ENCODE measurements at regions not wholly inside any gene's neighbourhood (a gene's known extent, or its start where the extent isn't known, plus 50 kb on each side); places are given as distances from the start of the nearest gene placed in this dataset.

- DNase-seq (ENCODE audit: low spot score): no peak
These were observed 552.1 kb downstream of the DCDC2C start for GRCh38 chr2:4255491-4255890.

DNA sequence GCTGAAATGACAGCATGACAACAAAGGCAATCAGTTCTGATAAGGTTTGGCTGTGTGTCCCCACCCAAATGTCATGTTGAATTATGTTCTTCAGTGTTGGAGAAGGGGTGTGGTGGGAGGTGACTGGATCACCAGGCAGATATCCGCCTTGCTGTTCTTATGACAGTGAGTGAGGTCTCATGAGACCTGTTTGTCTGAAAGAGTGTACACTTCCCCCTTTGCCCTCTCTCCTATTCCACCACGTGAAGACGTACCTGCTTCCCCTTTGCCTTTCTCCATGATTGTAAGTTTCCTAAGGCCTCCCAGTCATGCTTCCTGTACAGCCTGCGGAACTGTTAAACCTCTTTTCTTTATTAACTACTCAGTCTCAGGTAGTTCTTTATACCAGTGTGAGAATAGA lies 553.0 kb downstream of the DCDC2C start:
- no peak for DNase-seq (ENCODE audit: low spot score)

- no peak for DNase-seq (ENCODE audit: low spot score)
These were observed 555.2 kb downstream of the DCDC2C start for GRCh38 chr2:4258563-4258962.

GRCh38 chr2:4265936-4266335 lies 562.6 kb downstream of the DCDC2C start:
- DNase-seq (ENCODE audit: low spot score): no peak

GRCh38 chr2:4269885-4270284 lies 566.5 kb downstream of the DCDC2C start:
- DNase-seq (ENCODE audit: low spot score): no peak

GRCh38 chr2:4272261-4272858 lies 569.0 kb downstream of the DCDC2C start:
- DNase-seq (ENCODE audit: low spot score): no peak

DNA sequence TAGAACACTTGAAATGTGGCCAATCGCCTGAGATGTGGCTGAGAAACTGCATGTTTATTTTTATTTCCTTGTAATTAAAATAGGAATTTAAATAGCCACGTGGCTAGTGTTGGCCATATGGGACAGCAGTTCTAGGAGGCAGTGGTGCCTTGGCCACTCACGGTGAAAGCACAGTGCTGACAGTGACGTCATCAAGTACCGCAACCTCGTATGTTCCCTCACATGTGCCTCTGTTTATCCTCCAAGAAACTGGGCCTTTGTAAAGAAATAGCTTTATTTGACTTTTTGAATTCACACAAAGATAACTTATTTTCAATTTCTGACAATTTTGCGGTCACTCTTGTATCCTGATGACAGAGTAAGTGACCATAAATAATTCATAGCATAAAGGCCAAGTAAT lies 575.0 kb downstream of the DCDC2C start:
- DNase-seq (ENCODE audit: low spot score): no peak

GRCh38 chr2:4279431-4279830 lies 576.1 kb downstream of the DCDC2C start:
- no peak for DNase-seq (ENCODE audit: low spot score)

DNA sequence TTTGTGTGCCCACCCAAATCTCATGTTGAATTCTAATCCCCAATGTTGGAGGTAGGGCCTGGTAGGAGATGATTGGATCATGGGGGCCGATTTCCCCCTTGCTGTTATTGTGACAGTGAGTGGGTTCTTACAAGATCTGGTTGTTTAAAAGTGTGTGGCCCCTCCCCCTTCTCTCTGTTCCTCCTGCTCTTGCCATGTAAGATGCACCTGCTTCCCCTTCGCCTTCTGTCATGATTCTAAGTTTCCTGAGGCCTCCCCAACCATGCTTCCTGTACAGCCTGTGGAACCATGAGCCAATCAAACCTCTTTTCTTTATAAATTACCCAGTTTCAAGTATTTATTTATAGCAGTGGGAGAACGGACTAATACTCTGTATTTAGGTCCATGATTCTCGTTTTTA lies 588.1 kb downstream of the DCDC2C start:
- no peak for DNase-seq (ENCODE audit: low spot score)

DNA sequence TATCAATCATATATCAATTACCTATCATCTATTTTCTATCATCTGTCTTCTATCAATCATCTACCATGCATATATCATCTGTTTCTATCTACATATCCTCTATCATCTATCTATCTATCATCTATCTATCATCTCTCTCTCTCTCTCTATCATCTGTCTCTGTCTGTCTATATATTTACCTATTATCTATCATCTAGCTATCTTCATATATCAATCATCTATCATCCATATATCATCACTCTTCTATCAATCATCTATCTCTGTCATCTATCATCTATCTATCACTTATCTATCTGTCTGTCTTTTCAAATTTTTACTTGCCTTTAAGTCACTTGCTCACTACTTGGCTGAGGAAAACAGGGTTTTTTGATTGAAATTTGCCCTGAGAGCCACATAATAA lies 592.3 kb downstream of the DCDC2C start:
- no peak for DNase-seq (ENCODE audit: low spot score)

DNA sequence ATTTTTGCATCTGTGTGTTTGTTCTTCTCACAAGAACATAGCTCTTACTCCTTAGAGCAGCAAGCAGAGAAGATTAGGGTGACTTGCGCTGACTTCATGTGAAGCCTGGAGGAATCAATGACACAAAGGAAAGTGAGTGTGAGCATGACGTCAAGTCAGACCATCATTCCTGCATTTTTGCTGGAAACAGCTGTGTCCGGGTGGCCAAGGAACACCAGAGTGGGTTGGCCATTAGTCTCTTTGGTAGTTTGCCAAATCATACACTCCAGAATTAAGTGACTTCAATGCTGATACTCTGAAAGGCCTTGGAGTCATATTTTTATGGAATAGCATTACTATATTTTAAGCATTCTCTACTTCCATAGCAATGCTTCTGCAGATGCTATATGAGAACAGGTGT lies 597.2 kb downstream of the DCDC2C start:
- no peak for DNase-seq (ENCODE audit: low spot score)

DNA sequence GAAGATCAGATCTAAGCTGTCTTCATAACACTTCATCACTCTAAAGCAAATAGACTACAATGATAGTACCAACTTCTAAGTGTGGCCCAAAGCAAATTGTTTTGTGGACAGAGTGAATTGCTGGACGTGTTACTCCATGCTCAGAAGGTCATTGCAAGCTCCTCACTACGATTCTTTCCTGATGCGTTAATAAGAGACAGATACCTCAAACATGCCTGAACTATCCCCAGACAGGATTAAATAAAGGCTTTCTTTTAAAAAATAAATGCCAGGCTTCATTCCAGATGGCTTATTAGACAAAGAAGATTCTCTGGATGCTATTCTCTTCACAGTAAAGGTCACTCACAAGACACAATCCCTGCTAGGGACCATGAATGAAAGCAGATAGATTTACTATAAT lies 621.2 kb downstream of the DCDC2C start:
- DNase-seq (ENCODE audit: low spot score): no peak

DNA sequence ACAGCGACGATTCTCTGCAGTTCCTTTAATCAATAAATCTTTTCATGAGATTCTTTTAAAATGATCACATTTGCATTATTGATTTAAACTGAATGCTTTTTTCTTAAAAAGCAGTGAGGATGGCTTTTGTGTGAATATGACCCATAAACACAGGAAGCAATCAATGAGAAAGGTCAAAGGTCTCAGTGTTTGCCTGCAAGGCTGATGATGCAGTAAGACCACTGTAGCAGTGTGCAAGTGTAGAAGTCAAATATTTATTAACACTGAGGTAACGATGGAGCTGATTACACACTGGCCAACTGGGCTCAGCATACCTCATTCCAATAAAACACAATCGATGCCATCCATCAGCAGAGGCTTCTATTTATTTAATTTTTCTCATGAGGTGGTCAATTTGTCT lies 633.5 kb downstream of the DCDC2C start:
- no peak for DNase-seq (ENCODE audit: low spot score)

DNA sequence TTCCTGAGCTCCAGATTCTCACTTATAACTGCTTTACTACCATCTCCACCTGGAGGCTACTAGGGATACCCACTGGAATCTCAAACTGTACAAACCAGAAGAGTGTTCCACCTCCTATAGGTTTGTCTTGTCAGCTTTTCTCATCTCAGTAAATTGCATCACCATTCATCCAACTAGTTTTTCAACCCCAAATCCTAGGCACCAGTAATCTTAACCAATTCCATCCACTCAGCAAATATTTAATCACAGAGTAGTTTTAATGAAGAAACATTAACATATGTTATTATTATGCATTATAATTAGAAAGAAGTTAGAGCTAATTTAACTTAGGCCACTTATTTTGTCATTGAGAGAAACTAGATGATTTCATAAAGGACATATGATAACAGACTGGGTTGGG lies 635.0 kb downstream of the DCDC2C start:
- DNase-seq (ENCODE audit: low spot score): no peak

- no peak for DNase-seq (ENCODE audit: low spot score)
These were observed 637.2 kb downstream of the DCDC2C start for GRCh38 chr2:4340536-4340935.

- DNase-seq (ENCODE audit: low spot score): no peak
These were observed 643.3 kb downstream of the DCDC2C start for GRCh38 chr2:4346628-4347027.

- DNase-seq (ENCODE audit: low spot score): no peak
These were observed 650.3 kb downstream of the DCDC2C start for GRCh38 chr2:4353668-4354067.

DNA sequence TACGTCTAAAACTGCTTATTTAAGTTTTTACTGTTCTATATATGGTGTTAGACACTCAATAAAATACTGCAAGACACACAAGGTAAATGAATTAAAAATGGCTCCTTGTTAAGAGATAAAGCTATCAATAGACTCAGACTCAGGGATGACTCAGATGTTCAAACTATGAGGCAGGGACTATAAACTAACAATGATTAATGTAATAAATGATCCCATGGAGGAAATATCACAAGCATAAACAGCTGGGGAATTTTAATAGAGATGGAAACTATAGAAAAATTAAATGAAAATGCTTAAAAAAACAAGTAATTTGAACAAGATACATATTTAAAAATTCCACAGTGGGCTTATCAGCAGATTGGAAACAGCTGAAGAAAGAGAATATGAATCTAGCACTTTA lies 650.8 kb downstream of the DCDC2C start:
- no peak for DNase-seq (ENCODE audit: low spot score)

DNA sequence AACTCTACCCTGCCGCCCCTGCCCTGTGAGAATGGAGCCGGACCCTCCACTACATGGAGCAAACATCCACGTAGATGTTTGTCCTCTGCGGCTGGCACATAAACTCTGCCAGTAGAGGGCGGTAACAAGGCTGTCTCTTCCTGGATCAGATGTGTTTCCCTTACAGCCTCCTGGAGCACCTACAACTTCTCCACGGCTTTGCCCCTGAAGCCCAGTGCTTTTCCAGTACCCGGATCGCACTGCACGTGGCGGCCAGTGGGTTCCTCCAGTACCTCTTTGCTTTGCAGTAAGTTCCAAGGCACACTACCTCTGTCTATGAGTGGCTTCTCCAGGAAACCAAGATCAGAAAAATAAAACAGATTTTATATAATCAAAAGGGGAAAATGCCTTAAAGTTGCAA lies 651.3 kb downstream of the DCDC2C start:
- DNase-seq (ENCODE audit: low spot score): no peak

DNA sequence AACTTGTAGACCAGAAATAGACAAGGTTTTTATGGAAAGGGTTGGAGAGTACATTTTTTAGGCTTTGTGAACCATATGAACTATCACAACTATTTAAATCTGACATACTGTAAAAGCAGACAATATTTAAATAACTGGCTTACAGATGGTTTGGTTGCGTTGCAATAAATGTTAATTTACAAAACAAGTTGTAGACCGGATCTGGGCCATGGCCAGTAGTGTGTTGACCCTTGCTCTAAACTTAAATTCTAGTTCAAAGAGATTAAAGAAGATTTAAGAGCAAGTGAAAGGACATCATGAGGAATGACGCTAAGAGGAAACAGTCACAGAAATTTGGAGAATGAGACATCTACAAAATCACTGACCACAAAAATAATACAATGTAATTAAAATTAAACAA lies 652.7 kb downstream of the DCDC2C start:
- no peak for DNase-seq (ENCODE audit: low spot score)

- DNase-seq (ENCODE audit: low spot score): no peak
These were observed 653.2 kb downstream of the DCDC2C start for GRCh38 chr2:4356541-4356940.

- no peak for DNase-seq (ENCODE audit: low spot score)
These were observed 653.7 kb downstream of the DCDC2C start for GRCh38 chr2:4357121-4357520.

DNA sequence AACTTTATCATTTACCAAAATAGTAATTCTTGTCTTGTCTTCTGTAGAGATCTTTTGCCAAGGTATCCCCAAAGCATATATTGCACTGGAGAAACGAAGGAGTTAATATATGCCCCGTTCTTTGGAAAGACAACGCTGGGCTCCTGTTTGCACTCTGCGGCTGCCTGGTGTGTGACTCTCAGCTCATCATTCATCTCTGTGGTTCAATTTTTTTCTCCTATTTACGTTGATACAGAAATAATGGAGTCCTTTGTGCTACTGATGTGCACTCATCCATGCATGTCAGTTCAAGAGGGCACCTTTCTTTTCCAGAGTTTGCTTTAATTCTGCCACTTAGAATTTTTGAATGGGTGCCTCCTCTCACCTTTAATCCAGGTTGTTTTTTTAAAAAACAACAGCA lies 655.5 kb downstream of the DCDC2C start:
- DNase-seq (ENCODE audit: low spot score): no peak

DNA sequence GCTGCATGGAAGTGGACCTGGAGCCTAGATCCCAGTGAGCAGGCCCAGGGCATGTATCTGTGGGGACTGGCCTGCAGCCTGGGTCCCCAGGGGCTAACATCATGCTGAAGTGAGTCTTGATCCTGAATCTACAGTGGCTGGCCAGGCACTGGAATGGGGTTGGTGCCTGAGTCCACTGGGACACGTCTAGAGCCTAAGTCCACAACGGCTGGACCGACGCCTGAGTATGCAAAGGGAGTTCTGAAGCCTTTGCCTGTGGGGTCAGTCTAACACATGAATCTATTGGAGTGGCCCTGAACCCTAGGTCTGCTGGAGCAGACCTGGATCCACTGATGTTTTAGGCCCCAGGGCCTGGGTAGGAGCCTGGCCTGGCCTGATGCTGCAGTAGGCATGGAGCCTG lies 665.5 kb downstream of the DCDC2C start:
- no peak for DNase-seq (ENCODE audit: low spot score)
